Lung (tissue), 12 donors: ENCODE measurements at regions not wholly inside any gene's neighbourhood (a gene's known extent, or its start where the extent isn't known, plus 50 kb on each side); places are given as distances from the start of the nearest gene placed in this dataset. TPM values are rescaled to one million over a fixed set of nuclear protein-coding genes. Genes with fewer than 3 reads are reported as not detected.

Experiments
- ATAC-seq: fragments of 200-7000 bp; cut with Tn5 transposase; one replicate; pipeline ENCODE4 v1.9.1; 2020; ENCODE audit warnings: moderate number of reproducible peaks; ENCODE audit not compliant: insufficient read depth, low FRiP score
- DNase-seq, 3 donors: peaks; one replicate each; pipeline ENCODE4 v3.0.0-alpha.2; 2013 to 2017
- H3K27ac ChIP-seq, 2 donors: one replicate each; pipeline ENCODE4 v1.5.1; 2013; ENCODE audit warnings: mild to moderate bottlenecking in 2 of 2, moderate library complexity in 2 of 2, control low read depth in 1 of 2, inconsistent platforms in 1 of 2, low read depth in 1 of 2, low read length in 1 of 2
- H3K27me3 ChIP-seq, 3 donors: one replicate each; pipeline ENCODE4 v1.5.1; 2013; ENCODE audit warnings: low read length in 2 of 3; ENCODE audit not compliant: control insufficient read depth in 3 of 3, insufficient read depth in 3 of 3
- H3K36me3 ChIP-seq, 4 donors: one replicate each; pipeline ENCODE4 v1.5.1; 2013; ENCODE audit warnings: low read length in 4 of 4, mild to moderate bottlenecking in 1 of 4, moderate library complexity in 1 of 4; ENCODE audit not compliant: control insufficient read depth in 4 of 4, insufficient read depth in 4 of 4
- H3K4me1 ChIP-seq, 5 donors: one replicate each; pipeline ENCODE4 v1.5.1; 2013; ENCODE audit warnings: low read length in 5 of 5, mild to moderate bottlenecking in 2 of 5, moderate library complexity in 1 of 5; ENCODE audit not compliant: control insufficient read depth in 5 of 5, insufficient read depth in 5 of 5
- H3K4me3 ChIP-seq: one replicate; pipeline ENCODE4 v1.5.1; 2013; ENCODE audit warnings: mild to moderate bottlenecking, control low read depth, moderate library complexity
- H3K9ac ChIP-seq, 2 donors: one replicate each; pipeline ENCODE4 v1.5.1; 2013; ENCODE audit warnings: low read length in 2 of 2, control low read depth in 1 of 2; ENCODE audit not compliant: insufficient read depth in 1 of 2
- H3K9me3 ChIP-seq, 4 donors: one replicate each; pipeline ENCODE4 v1.5.1; 2013; ENCODE audit warnings: low read length in 3 of 4, mild to moderate bottlenecking in 1 of 4, moderate library complexity in 1 of 4; ENCODE audit not compliant: control insufficient read depth in 4 of 4, insufficient read depth in 3 of 4
- CTCF ChIP-seq: IDR thresholded peaks from 2 replicates; pipeline ENCODE4 v1.5.1; 2012; ENCODE audit warnings: mild to moderate bottlenecking; ENCODE audit errors: control extremely low read depth, extremely low read depth
- WGBS, 2 donors: extraction: QIAGEN DNeasy Blood & Tissue Kit; methylation state at CpG; one replicate each; pipeline ENCODE4 v1.1.7; 2013; 5-methylcytosine and 5-hydroxymethylcytosine counted together
- small RNA-seq: library from RNA; depleted of rRNA; stranded (forward); fragments of <200 nt; gene quantifications from one replicate; pipeline ENCODE3, GENCODE V24; 2014; ENCODE audit warnings: low replicate concordance
- donor health status: control.
- donor health status: control.
- donor health status: Bipolar disorder and iron deficiency.
- donor health status: healthy.
- donor health status: DM: yes; HTN: yes; CAD: no.

GRCh38 chr20:50460115-50460607 is 50.0 kb upstream of the PTPN1 start:
- TF ChIP-seq CTCF, result no peak

More at GRCh38 chr20:50460115-50460607, 50.0 kb upstream of the PTPN1 start:
- Histone ChIP-seq H3K4me1 (peaks cover 0 to 52% (median 26%) of the 10 kb centered on the region in 5 donors), H3K9ac (no peak overlapping the region), H3K36me3 (no peaks in the 10 kb centered on the region), H3K27me3 (no peaks in the 10 kb centered on the region), H3K9me3 (no peaks in the 10 kb centered on the region), H3K4me3 (no peak overlapping the region), H3K27ac (no peak overlapping the region)
- no peak for ATAC-seq
- DNase-seq, result no peak
- 74 to 77% methylated on average over 9 of the region's 9 CpGs for WGBS, 2 donors

Small RNA genes in the stretch of these regions (small RNA-seq; reads per million reads assigned to genes)
- gene RN7SL636P, result not detected
